Karpas-422 (cell line): ENCODE measurements at regions not wholly inside any gene's neighbourhood (a gene's known extent, or its start where the extent isn't known, plus 50 kb on each side); places are given as distances from the start of the nearest gene placed in this dataset.

Experiments used
- DNase-seq: peaks from one replicate; pipeline ENCODE4 v3.0.0-alpha.2; 2015
- H2AFZ ChIP-seq: fragments of 200-600 bp; sonication (generic); 2 replicates; pipeline ENCODE4 v1.6.1; 2014; ENCODE audit warnings: antibody characterized with exemption, low read length, mixed read lengths
- H3K27ac ChIP-seq: fragments of 200-600 bp; sonication (generic); 2 replicates; pipeline ENCODE4 v1.5.1; 2014; ENCODE audit warnings: mild to moderate bottlenecking, low read length, moderate library complexity
- H3K27me3 ChIP-seq: fragments of 200-600 bp; sonication (generic); 2 replicates; pipeline ENCODE4 v1.6.1; 2014; ENCODE audit warnings: low read length, mixed read lengths
- H3K36me3 ChIP-seq: fragments of 200-600 bp; sonication (generic); 2 replicates; pipeline ENCODE4 v1.6.1; 2014; ENCODE audit warnings: low read length, mixed read lengths; ENCODE audit not compliant: insufficient read depth
- H3K4me1 ChIP-seq: fragments of 200-600 bp; sonication (generic); 2 replicates; pipeline ENCODE4 v1.6.1; 2014; ENCODE audit warnings: mild to moderate bottlenecking, low read length, mixed read lengths
- H3K4me2 ChIP-seq: fragments of 200-600 bp; sonication (generic); 2 replicates; pipeline ENCODE4 v1.6.1; 2014; ENCODE audit warnings: low read length, low read depth, mild to moderate bottlenecking; ENCODE audit not compliant: poor library complexity, severe bottlenecking
- H3K4me3 ChIP-seq: fragments of 200-600 bp; sonication (generic); 2 replicates; pipeline ENCODE4 v1.5.1; 2014; ENCODE audit warnings: mild to moderate bottlenecking, antibody characterized with exemption, low read length, mixed read lengths
- H3K79me2 ChIP-seq: fragments of 200-600 bp; sonication (generic); 2 replicates; pipeline ENCODE4 v1.6.1; 2014; ENCODE audit warnings: mild to moderate bottlenecking, low read length, mixed read lengths
- H3K9ac ChIP-seq: fragments of 200-600 bp; sonication (generic); 2 replicates; pipeline ENCODE4 v1.6.0; 2014; ENCODE audit warnings: low read length
- H3K9me2 ChIP-seq: fragments of 200-600 bp; sonication (generic), shearing (Covaris generic); replicated peaks from 2 replicates; pipeline ENCODE4 v1.6.0; 2014; ENCODE audit warnings: mild to moderate bottlenecking, low read length, moderate library complexity; ENCODE audit not compliant: insufficient read depth
- H3K9me3 ChIP-seq: fragments of 300-700, 200-600 bp; sonication (generic); 2 replicates; pipeline ENCODE4 v1.6.1; 2014; ENCODE audit warnings: low read length, mixed read lengths
- H4K20me1 ChIP-seq: fragments of 200-600 bp; sonication (generic); 2 replicates; pipeline ENCODE4 v1.6.1; 2014; ENCODE audit warnings: mild to moderate bottlenecking, antibody characterized with exemption, low read length, low read depth; ENCODE audit not compliant: insufficient read depth

- no peak overlapping the region for H3K4me3 ChIP-seq
- H3K27ac ChIP-seq: no peak overlapping the region
- H3K36me3 ChIP-seq: no peaks in the 10 kb centered on the region
- H3K27me3 ChIP-seq: no peaks in the 10 kb centered on the region
- no peaks in the 10 kb centered on the region for H3K4me1 ChIP-seq
- H4K20me1 ChIP-seq: no peaks in the 10 kb centered on the region
- no peaks in the 10 kb centered on the region for H3K9me2 ChIP-seq
- no peak for DNase-seq
- H3K9me3 ChIP-seq: no peaks in the 10 kb centered on the region
- no peak overlapping the region for H3K4me2 ChIP-seq
- no peak overlapping the region for H2AFZ ChIP-seq
- no peak overlapping the region for H3K9ac ChIP-seq
- no peaks in the 10 kb centered on the region for H3K79me2 ChIP-seq
Observed at GRCh38 chr14:38835874-38836273, 267.2 kb downstream of the SEC23A start.

GRCh38 chr14:38828183-38828827 is 274.7 kb downstream of the SEC23A start:
- DNase-seq: no peak
- Histone ChIP-seq H3K36me3 (no peaks in the 10 kb centered on the region), H3K9me2 (no peaks in the 10 kb centered on the region), H3K27ac (no peak overlapping the region), H2AFZ (no peak overlapping the region), H3K9ac (no peak overlapping the region), H4K20me1 (no peaks in the 10 kb centered on the region), H3K79me2 (no peaks in the 10 kb centered on the region), H3K4me2 (no peak overlapping the region), H3K4me3 (no peak overlapping the region), H3K9me3 (no peaks in the 10 kb centered on the region), H3K27me3 (0 out of 2 replicates have a peak, but pooled peaks cover 3% of the 10 kb centered on the region), H3K4me1 (no peaks in the 10 kb centered on the region)

GRCh38 chr14:38824706-38825105 is 278.3 kb downstream of the SEC23A start:
- Histone ChIP-seq H2AFZ (no peak overlapping the region), H3K4me3 (no peak overlapping the region), H3K9me3 (no peaks in the 10 kb centered on the region), H3K4me2 (no peak overlapping the region), H3K79me2 (no peaks in the 10 kb centered on the region), H3K27ac (no peak overlapping the region), H4K20me1 (no peaks in the 10 kb centered on the region), H3K36me3 (no peaks in the 10 kb centered on the region), H3K4me1 (no peaks in the 10 kb centered on the region), H3K9ac (no peak overlapping the region), H3K9me2 (no peaks in the 10 kb centered on the region), H3K27me3 (0 out of 2 replicates have a peak, but pooled peaks cover 3% of the 10 kb centered on the region)
- DNase-seq: no peak

- Histone ChIP-seq H3K27me3 (no peaks in the 10 kb centered on the region), H3K4me2 (no peak overlapping the region), H3K4me1 (no peaks in the 10 kb centered on the region), H3K4me3 (no peak overlapping the region), H3K9me3 (no peaks in the 10 kb centered on the region), H3K27ac (no peak overlapping the region), H3K79me2 (no peaks in the 10 kb centered on the region), H3K36me3 (no peaks in the 10 kb centered on the region), H4K20me1 (no peaks in the 10 kb centered on the region), H3K9me2 (no peaks in the 10 kb centered on the region; the same call in 1 of the 2 replicates), H3K9ac (no peak overlapping the region), H2AFZ (no peak overlapping the region)
- no peak for DNase-seq
Observed at GRCh38 chr14:38818555-38818954, 284.5 kb downstream of the SEC23A start.

- H3K79me2 ChIP-seq: no peaks in the 10 kb centered on the region
- no peaks in the 10 kb centered on the region for H3K36me3 ChIP-seq
- H3K4me1 ChIP-seq: no peaks in the 10 kb centered on the region
- H4K20me1 ChIP-seq: no peaks in the 10 kb centered on the region
- H3K9ac ChIP-seq: no peak overlapping the region
- peak; percentile 78 for DNase-seq
- H3K27ac ChIP-seq: no peak overlapping the region
- no peaks in the 10 kb centered on the region for H3K9me3 ChIP-seq
- no peak overlapping the region for H3K4me2 ChIP-seq
- H2AFZ ChIP-seq: no peak overlapping the region
- H3K27me3 ChIP-seq: no peaks in the 10 kb centered on the region
- no peak overlapping the region for H3K4me3 ChIP-seq
- H3K9me2 ChIP-seq: no peaks in the 10 kb centered on the region
Observed at GRCh38 chr14:38808734-38809455, 294.1 kb downstream of the SEC23A start.

- no peak for DNase-seq
- no peaks in the 10 kb centered on the region for H3K9me2 ChIP-seq
- H3K79me2 ChIP-seq: no peaks in the 10 kb centered on the region
- H3K27me3 ChIP-seq: no peaks in the 10 kb centered on the region
- H3K9ac ChIP-seq: no peak overlapping the region
- H3K4me3 ChIP-seq: no peak overlapping the region
- no peak overlapping the region for H3K27ac ChIP-seq
- no peaks in the 10 kb centered on the region for H3K9me3 ChIP-seq
- H4K20me1 ChIP-seq: no peaks in the 10 kb centered on the region
- H3K4me1 ChIP-seq: no peaks in the 10 kb centered on the region
- H2AFZ ChIP-seq: no peak overlapping the region
- no peak overlapping the region for H3K4me2 ChIP-seq
- no peaks in the 10 kb centered on the region for H3K36me3 ChIP-seq
Observed at GRCh38 chr14:38799671-38800070, 303.4 kb downstream of the SEC23A start.

GRCh38 chr14:38794677-38795076 is 308.4 kb downstream of the SEC23A start:
- DNase-seq: no peak
- Histone ChIP-seq H3K36me3 (no peaks in the 10 kb centered on the region), H3K9me3 (no peaks in the 10 kb centered on the region), H3K4me1 (no peaks in the 10 kb centered on the region), H3K27ac (no peak overlapping the region), H3K9me2 (no peaks in the 10 kb centered on the region), H3K4me2 (no peak overlapping the region), H3K4me3 (no peak overlapping the region), H4K20me1 (no peaks in the 10 kb centered on the region), H2AFZ (no peak overlapping the region), H3K79me2 (no peaks in the 10 kb centered on the region), H3K27me3 (no peaks in the 10 kb centered on the region), H3K9ac (no peak overlapping the region)

GRCh38 chr14:38791862-38792261 is 311.2 kb downstream of the SEC23A start:
- Histone ChIP-seq H3K4me1 (no peaks in the 10 kb centered on the region), H2AFZ (no peak overlapping the region), H3K4me3 (no peak overlapping the region), H3K27me3 (no peaks in the 10 kb centered on the region), H3K9me2 (no peaks in the 10 kb centered on the region), H3K27ac (no peak overlapping the region), H3K4me2 (no peak overlapping the region), H3K9me3 (no peaks in the 10 kb centered on the region), H4K20me1 (no peaks in the 10 kb centered on the region), H3K36me3 (no peaks in the 10 kb centered on the region), H3K9ac (no peak overlapping the region), H3K79me2 (no peaks in the 10 kb centered on the region)
- no peak for DNase-seq
